Stimulated activated CD8-positive, alpha-beta memory T cell treated with anti-CD3 and anti-CD28 coated beads, Interleukin-2, amount 100 ng/mL, for 48 hours (primary cell): ENCODE measurements at regions not wholly inside any gene's neighbourhood (a gene's known extent, or its start where the extent isn't known, plus 50 kb on each side); places are given as distances from the start of the nearest gene placed in this dataset.

Experiments used
- DNase-seq, 2 donors: peaks; one replicate each; pipeline ENCODE4 v3.0.0-alpha.2; 2020; ENCODE audit warnings: low read depth in 2 of 2

- DNase-seq: no peak
These were observed 56.5 kb upstream of the CTBP2 start for GRCh38 chr10:125216861-125217260.

GRCh38 chr10:125216309-125216708, 55.9 kb upstream of the CTBP2 start:
- DNase-seq: no peak

GRCh38 chr10:125214283-125214570, 53.9 kb upstream of the CTBP2 start:
- no peak for DNase-seq

GRCh38 chr10:125213541-125214282, 53.3 kb upstream of the CTBP2 start:
- DNase-seq: no peak

GRCh38 chr10:125212150-125212809, 51.9 kb upstream of the CTBP2 start:
- DNase-seq: no peak
